ENCODE measurements at regions not wholly inside any gene's neighbourhood (a gene's known extent, or its start where the extent isn't known, plus 50 kb on each side); places are given as distances from the start of the nearest gene placed in this dataset.

DNA sequence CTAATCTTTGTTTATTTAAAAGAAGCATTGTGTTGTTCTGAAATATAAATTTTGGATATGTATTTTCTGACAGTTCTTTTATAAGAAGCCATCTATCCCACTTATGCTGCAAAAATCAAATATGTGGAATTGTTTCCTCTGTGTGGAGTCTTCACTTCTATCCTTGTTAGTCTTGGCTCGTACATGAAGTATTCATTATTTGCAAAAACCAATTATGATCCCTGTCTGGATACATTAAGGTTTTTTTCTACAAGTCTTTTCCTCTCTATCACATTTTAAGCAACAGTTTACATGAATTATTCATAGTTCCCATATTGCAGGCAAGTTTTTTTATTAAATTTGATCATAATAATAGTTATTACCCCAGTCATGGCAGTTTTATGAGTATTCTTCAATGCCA, 490.8 kb upstream of the GJE1 start:
- Histone ChIP-seq H3K9ac (ENCODE audit: low read length) (no peak overlapping the region), H2AFZ (ENCODE audit: low read length) (no peak overlapping the region)

GRCh38 chr6:141641406-141641805, 491.3 kb upstream of the GJE1 start:
- Histone ChIP-seq H3K9ac (ENCODE audit: low read length) (no peak overlapping the region), H3K27me3 (ENCODE audit: low read length) (no peaks in the 10 kb centered on the region), H4K20me1 (ENCODE audit: insufficient read depth, low read depth, low read length) (no peaks in the 10 kb centered on the region), H2AFZ (ENCODE audit: low read length) (no peak overlapping the region), H3K36me3 (ENCODE audit: insufficient read depth, low read length) (no peaks in the 10 kb centered on the region), H3K79me2 (ENCODE audit: low read length) (no peaks in the 10 kb centered on the region), H3K9me2 (replicated peaks; ENCODE audit: insufficient read depth, low read length) (no peaks in the 10 kb centered on the region), H3K9me3 (ENCODE audit: low read length) (no peaks in the 10 kb centered on the region), H3K4me3 (ENCODE audit: low read length) (no peak overlapping the region), H3K4me2 (ENCODE audit: low read depth, low read length, poor library complexity, severe bottlenecking) (no peak overlapping the region), H3K27ac (ENCODE audit: low read length) (no peak overlapping the region), H3K4me1 (ENCODE audit: low read length) (no peaks in the 10 kb centered on the region)
- DNase-seq = no peak

More for the DNA sequence above, 490.8 kb upstream of the GJE1 start:
- no peaks in the 10 kb centered on the region for H3K4me1 ChIP-seq (ENCODE audit: low read length)
- H3K9me2 ChIP-seq (replicated peaks; ENCODE audit: insufficient read depth, low read length) = no peaks in the 10 kb centered on the region
- DNase-seq = no peak
- H3K4me2 ChIP-seq (ENCODE audit: low read depth, low read length, poor library complexity, severe bottlenecking) = no peak overlapping the region
- no peaks in the 10 kb centered on the region for H3K79me2 ChIP-seq (ENCODE audit: low read length)
- H3K36me3 ChIP-seq (ENCODE audit: insufficient read depth, low read length) = no peaks in the 10 kb centered on the region
- no peak overlapping the region for H3K27ac ChIP-seq (ENCODE audit: low read length)
- no peak overlapping the region for H3K4me3 ChIP-seq (ENCODE audit: low read length)
- H4K20me1 ChIP-seq (ENCODE audit: insufficient read depth, low read depth, low read length) = no peaks in the 10 kb centered on the region
- H3K27me3 ChIP-seq (ENCODE audit: low read length) = no peaks in the 10 kb centered on the region
- H3K9me3 ChIP-seq (ENCODE audit: low read length) = no peaks in the 10 kb centered on the region

DNA sequence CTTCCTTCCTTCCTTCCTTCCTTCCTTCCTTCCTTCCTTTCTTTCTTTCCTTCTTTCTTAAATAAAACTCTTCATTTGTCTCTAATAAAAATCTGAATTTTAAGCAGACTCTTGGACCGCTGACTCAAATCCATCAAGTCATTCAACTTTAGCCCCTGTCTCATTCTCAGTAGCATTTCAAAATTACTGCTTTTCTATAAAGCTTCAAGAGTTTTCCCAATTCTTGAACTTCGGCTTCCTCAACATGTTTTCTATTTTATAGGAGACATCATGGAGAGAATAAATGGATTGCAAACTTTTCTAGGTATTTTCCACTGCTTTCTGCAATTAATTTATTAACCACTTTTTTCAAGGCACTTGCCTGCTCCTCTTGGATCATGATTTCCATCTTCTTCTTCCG, 497.1 kb upstream of the GJE1 start:
- H3K27ac ChIP-seq (ENCODE audit: low read length) = no peak overlapping the region
- DNase-seq = no peak
- no peaks in the 10 kb centered on the region for H3K9me2 ChIP-seq (replicated peaks; ENCODE audit: insufficient read depth, low read length)

DNA sequence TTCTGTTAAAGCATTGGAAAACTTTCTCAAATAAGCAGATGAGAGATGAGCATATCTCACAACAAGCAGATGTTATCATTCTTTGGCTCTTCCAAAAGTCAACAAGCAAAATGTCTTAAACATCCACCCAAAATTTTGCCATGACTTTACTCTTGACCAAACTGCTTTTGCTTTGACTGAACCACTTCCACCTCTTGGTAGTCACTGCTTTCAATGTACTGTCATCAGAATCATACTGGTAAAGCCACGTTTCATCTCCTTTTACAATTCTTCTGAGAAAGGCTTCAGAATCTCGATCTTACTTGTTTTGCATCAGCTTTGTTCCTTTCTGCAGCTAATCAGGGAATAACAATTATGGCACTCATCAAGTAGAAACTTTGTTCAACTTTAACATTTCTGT, 498.5 kb upstream of the GJE1 start:
- Histone ChIP-seq H3K4me3 (ENCODE audit: low read length) (no peak overlapping the region), H3K79me2 (ENCODE audit: low read length) (no peaks in the 10 kb centered on the region), H3K27me3 (ENCODE audit: low read length) (no peaks in the 10 kb centered on the region), H3K36me3 (ENCODE audit: insufficient read depth, low read length) (no peaks in the 10 kb centered on the region), H3K4me2 (ENCODE audit: low read depth, low read length, poor library complexity, severe bottlenecking) (no peak overlapping the region), H4K20me1 (ENCODE audit: insufficient read depth, low read depth, low read length) (no peaks in the 10 kb centered on the region), H3K27ac (ENCODE audit: low read length) (no peak overlapping the region), H2AFZ (ENCODE audit: low read length) (no peak overlapping the region), H3K9me3 (ENCODE audit: low read length) (no peaks in the 10 kb centered on the region), H3K9me2 (replicated peaks; ENCODE audit: insufficient read depth, low read length) (no peaks in the 10 kb centered on the region), H3K4me1 (ENCODE audit: low read length) (no peaks in the 10 kb centered on the region), H3K9ac (ENCODE audit: low read length) (no peak overlapping the region)
- no peak for DNase-seq

More for the DNA sequence above, 497.1 kb upstream of the GJE1 start:
- no peak overlapping the region for H3K4me2 ChIP-seq (ENCODE audit: low read depth, low read length, poor library complexity, severe bottlenecking)
- H3K9ac ChIP-seq (ENCODE audit: low read length) = no peak overlapping the region
- H2AFZ ChIP-seq (ENCODE audit: low read length) = no peak overlapping the region
- H3K4me1 ChIP-seq (ENCODE audit: low read length) = no peaks in the 10 kb centered on the region
- H3K27me3 ChIP-seq (ENCODE audit: low read length) = no peaks in the 10 kb centered on the region
- H3K36me3 ChIP-seq (ENCODE audit: insufficient read depth, low read length) = no peaks in the 10 kb centered on the region
- no peaks in the 10 kb centered on the region for H4K20me1 ChIP-seq (ENCODE audit: insufficient read depth, low read depth, low read length)
- no peaks in the 10 kb centered on the region for H3K9me3 ChIP-seq (ENCODE audit: low read length)
- H3K4me3 ChIP-seq (ENCODE audit: low read length) = no peak overlapping the region
- no peaks in the 10 kb centered on the region for H3K79me2 ChIP-seq (ENCODE audit: low read length)

DNA sequence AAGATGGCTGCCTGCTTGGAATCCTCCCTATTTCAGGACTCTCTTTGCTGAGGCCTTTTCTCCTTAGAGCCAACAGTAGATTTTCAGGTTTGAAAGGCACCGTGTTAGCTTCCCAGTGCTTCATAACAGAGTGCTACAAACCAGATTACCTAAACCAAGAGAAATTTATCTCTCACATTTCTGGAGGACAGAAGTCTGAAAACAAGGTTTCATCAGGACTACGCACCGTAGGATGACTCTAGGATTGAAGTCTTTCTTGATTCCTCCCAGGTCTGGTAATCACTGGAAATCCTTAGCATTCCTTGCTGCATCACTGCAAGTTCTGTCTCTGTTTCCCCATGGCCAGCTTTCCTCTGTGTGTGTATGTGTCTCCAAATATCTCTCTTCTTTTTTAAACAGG, 508.4 kb upstream of the GJE1 start:
- H3K27me3 ChIP-seq (ENCODE audit: low read length) = no peaks in the 10 kb centered on the region
- H2AFZ ChIP-seq (ENCODE audit: low read length) = no peak overlapping the region
- no peaks in the 10 kb centered on the region for H4K20me1 ChIP-seq (ENCODE audit: insufficient read depth, low read depth, low read length)
- no peak overlapping the region for H3K4me2 ChIP-seq (ENCODE audit: low read depth, low read length, poor library complexity, severe bottlenecking)
- no peak overlapping the region for H3K4me3 ChIP-seq (ENCODE audit: low read length)
- H3K79me2 ChIP-seq (ENCODE audit: low read length) = no peaks in the 10 kb centered on the region
- no peaks in the 10 kb centered on the region for H3K9me2 ChIP-seq (replicated peaks; ENCODE audit: insufficient read depth, low read length)
- H3K36me3 ChIP-seq (ENCODE audit: insufficient read depth, low read length) = no peaks in the 10 kb centered on the region
- DNase-seq = no peak
- H3K9me3 ChIP-seq (ENCODE audit: low read length) = no peaks in the 10 kb centered on the region; the same call in 1 of the 2 replicates
- no peak overlapping the region for H3K9ac ChIP-seq (ENCODE audit: low read length)
- H3K27ac ChIP-seq (ENCODE audit: low read length) = no peak overlapping the region
- no peaks in the 10 kb centered on the region for H3K4me1 ChIP-seq (ENCODE audit: low read length)

DNA sequence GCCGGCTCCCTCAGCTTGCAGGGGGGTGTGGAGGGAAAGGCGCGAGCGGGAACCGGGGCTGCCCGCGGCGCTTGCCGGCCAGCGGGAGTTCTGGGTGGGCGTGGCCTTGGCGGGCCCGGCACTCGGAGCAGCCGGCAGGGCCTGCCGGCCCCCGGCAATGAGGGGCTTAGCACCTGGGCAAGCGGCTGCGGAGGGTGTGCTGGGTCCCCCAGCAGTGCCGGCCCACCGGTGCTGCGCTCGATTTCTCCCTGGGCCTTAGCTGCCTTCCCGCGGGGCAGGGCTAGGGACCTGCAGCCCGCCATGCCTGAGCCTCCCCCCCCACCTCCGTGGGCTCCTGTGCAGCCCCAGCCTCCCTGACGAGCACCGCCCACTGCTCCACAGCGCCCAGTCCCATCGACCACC, 514.5 kb upstream of the GJE1 start:
- Histone ChIP-seq H3K9me3 (ENCODE audit: low read length) (no peaks in the 10 kb centered on the region), H3K36me3 (ENCODE audit: insufficient read depth, low read length) (no peaks in the 10 kb centered on the region), H2AFZ (ENCODE audit: low read length) (no peak overlapping the region), H3K79me2 (ENCODE audit: low read length) (no peaks in the 10 kb centered on the region), H4K20me1 (ENCODE audit: insufficient read depth, low read depth, low read length) (no peaks in the 10 kb centered on the region), H3K4me2 (ENCODE audit: low read depth, low read length, poor library complexity, severe bottlenecking) (no peak overlapping the region), H3K4me1 (ENCODE audit: low read length) (no peaks in the 10 kb centered on the region), H3K4me3 (ENCODE audit: low read length) (no peak overlapping the region), H3K9me2 (replicated peaks; ENCODE audit: insufficient read depth, low read length) (no peaks in the 10 kb centered on the region), H3K27ac (ENCODE audit: low read length) (no peak overlapping the region), H3K27me3 (ENCODE audit: low read length) (no peaks in the 10 kb centered on the region), H3K9ac (ENCODE audit: low read length) (no peak overlapping the region)
- DNase-seq = no peak

- Histone ChIP-seq H3K27me3 (ENCODE audit: low read length) (no peaks in the 10 kb centered on the region), H3K27ac (ENCODE audit: low read length) (no peak overlapping the region), H3K9me3 (ENCODE audit: low read length) (no peaks in the 10 kb centered on the region; the same call in 1 of the 2 replicates), H2AFZ (ENCODE audit: low read length) (no peak overlapping the region), H3K9ac (ENCODE audit: low read length) (no peak overlapping the region), H3K36me3 (ENCODE audit: insufficient read depth, low read length) (no peaks in the 10 kb centered on the region), H3K79me2 (ENCODE audit: low read length) (no peaks in the 10 kb centered on the region), H3K9me2 (replicated peaks; ENCODE audit: insufficient read depth, low read length) (no peaks in the 10 kb centered on the region), H3K4me1 (ENCODE audit: low read length) (no peaks in the 10 kb centered on the region), H3K4me3 (ENCODE audit: low read length) (no peak overlapping the region), H3K4me2 (ENCODE audit: low read depth, low read length, poor library complexity, severe bottlenecking) (no peak overlapping the region), H4K20me1 (ENCODE audit: insufficient read depth, low read depth, low read length) (no peaks in the 10 kb centered on the region)
- no peak for DNase-seq
Observed at GRCh38 chr6:141610741-141611140, 522.0 kb upstream of the GJE1 start.

GRCh38 chr6:141607956-141608355, 524.8 kb upstream of the GJE1 start:
- Histone ChIP-seq H3K27ac (ENCODE audit: low read length) (no peak overlapping the region), H3K9ac (ENCODE audit: low read length) (no peak overlapping the region), H3K36me3 (ENCODE audit: insufficient read depth, low read length) (no peaks in the 10 kb centered on the region), H3K4me1 (ENCODE audit: low read length) (no peaks in the 10 kb centered on the region), H3K9me3 (ENCODE audit: low read length) (no peaks in the 10 kb centered on the region; the same call in 1 of the 2 replicates), H3K27me3 (ENCODE audit: low read length) (no peaks in the 10 kb centered on the region), H3K4me3 (ENCODE audit: low read length) (no peak overlapping the region), H3K4me2 (ENCODE audit: low read depth, low read length, poor library complexity, severe bottlenecking) (no peak overlapping the region), H4K20me1 (ENCODE audit: insufficient read depth, low read depth, low read length) (no peaks in the 10 kb centered on the region), H2AFZ (ENCODE audit: low read length) (no peak overlapping the region), H3K79me2 (ENCODE audit: low read length) (no peaks in the 10 kb centered on the region), H3K9me2 (replicated peaks; ENCODE audit: insufficient read depth, low read length) (no peaks in the 10 kb centered on the region)
- no peak for DNase-seq

GRCh38 chr6:141598487-141598886, 534.2 kb upstream of the GJE1 start:
- no peaks in the 10 kb centered on the region for H4K20me1 ChIP-seq (ENCODE audit: insufficient read depth, low read depth, low read length)
- no peak overlapping the region for H2AFZ ChIP-seq (ENCODE audit: low read length)

More at GRCh38 chr6:141598487-141598886, 534.2 kb upstream of the GJE1 start:
- no peak overlapping the region for H3K4me3 ChIP-seq (ENCODE audit: low read length)
- H3K27ac ChIP-seq (ENCODE audit: low read length) = no peak overlapping the region
- H3K36me3 ChIP-seq (ENCODE audit: insufficient read depth, low read length) = no peaks in the 10 kb centered on the region
- DNase-seq = no peak
- peaks cover 6% of the 10 kb centered on the region; the same call in 1 of the 2 replicates for H3K9me3 ChIP-seq (ENCODE audit: low read length)
- no peaks in the 10 kb centered on the region for H3K27me3 ChIP-seq (ENCODE audit: low read length)
- H3K9me2 ChIP-seq (replicated peaks; ENCODE audit: insufficient read depth, low read length) = no peaks in the 10 kb centered on the region
- no peak overlapping the region for H3K9ac ChIP-seq (ENCODE audit: low read length)
- H3K4me2 ChIP-seq (ENCODE audit: low read depth, low read length, poor library complexity, severe bottlenecking) = no peak overlapping the region
- H3K4me1 ChIP-seq (ENCODE audit: low read length) = no peaks in the 10 kb centered on the region
- H3K79me2 ChIP-seq (ENCODE audit: low read length) = no peaks in the 10 kb centered on the region

Measured in Karpas-422 (cell line).